ENCODE measurements at regions not wholly inside any gene's neighbourhood (a gene's known extent, or its start where the extent isn't known, plus 50 kb on each side); places are given as distances from the start of the nearest gene placed in this dataset.

GRCh38 chr5:172586125-172587060 is 54.7 kb upstream of the NEURL1B start:
- TF ChIP-seq, protein P1, sequence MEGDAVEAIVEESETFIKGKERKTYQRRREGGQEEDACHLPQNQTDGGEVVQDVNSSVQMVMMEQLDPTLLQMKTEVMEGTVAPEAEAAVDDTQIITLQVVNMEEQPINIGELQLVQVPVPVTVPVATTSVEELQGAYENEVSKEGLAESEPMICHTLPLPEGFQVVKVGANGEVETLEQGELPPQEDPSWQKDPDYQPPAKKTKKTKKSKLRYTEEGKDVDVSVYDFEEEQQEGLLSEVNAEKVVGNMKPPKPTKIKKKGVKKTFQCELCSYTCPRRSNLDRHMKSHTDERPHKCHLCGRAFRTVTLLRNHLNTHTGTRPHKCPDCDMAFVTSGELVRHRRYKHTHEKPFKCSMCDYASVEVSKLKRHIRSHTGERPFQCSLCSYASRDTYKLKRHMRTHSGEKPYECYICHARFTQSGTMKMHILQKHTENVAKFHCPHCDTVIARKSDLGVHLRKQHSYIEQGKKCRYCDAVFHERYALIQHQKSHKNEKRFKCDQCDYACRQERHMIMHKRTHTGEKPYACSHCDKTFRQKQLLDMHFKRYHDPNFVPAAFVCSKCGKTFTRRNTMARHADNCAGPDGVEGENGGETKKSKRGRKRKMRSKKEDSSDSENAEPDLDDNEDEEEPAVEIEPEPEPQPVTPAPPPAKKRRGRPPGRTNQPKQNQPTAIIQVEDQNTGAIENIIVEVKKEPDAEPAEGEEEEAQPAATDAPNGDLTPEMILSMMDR (IDR thresholded peaks at IDR 0.05), result no peak
- no peak for TF ChIP-seq POLR2A (IDR thresholded peaks at IDR 0.05)
